ENCODE measurements at regions not wholly inside any gene's neighbourhood (a gene's known extent, or its start where the extent isn't known, plus 50 kb on each side); places are given as distances from the start of the nearest gene placed in this dataset.

GRCh38 chr9:26753971-26754370 lies 138.6 kb downstream of the CAAP1 start:
- Histone ChIP-seq H3K36me3 (ENCODE audit: control insufficient read depth in 2 of 2, insufficient read depth in 1 of 2, low read length in 2 of 2) (no peaks in the 10 kb centered on the region), H3K4me3 (ENCODE audit: low read depth, low read length) (no peak overlapping the region), H3K9me3 (ENCODE audit: control insufficient read depth, insufficient read depth, low read depth, low read length) (no peaks in the 10 kb centered on the region), H3K4me1 (ENCODE audit: control insufficient read depth, insufficient read depth, low read length) (no peaks in the 10 kb centered on the region), H3K27ac (ENCODE audit: extremely low read depth, low read depth, low read length) (no peak overlapping the region)
- TF ChIP-seq GFI1B (tag by site-specific recombination; IDR thresholded peaks at IDR 0.05) (no peak), MZF1 (tag by site-specific recombination; IDR thresholded peaks at IDR 0.05; ENCODE audit: borderline replicate concordance) (no peak), ZBTB20 (tag by site-specific recombination; IDR thresholded peaks at IDR 0.05) (no peak), IKZF3 (tag by site-specific recombination; IDR thresholded peaks at IDR 0.05) (no peak), ZNF391 (tag by site-specific recombination; IDR thresholded peaks at IDR 0.05; ENCODE audit: borderline replicate concordance, low read depth) (no peak), ZNF596 (tag by site-specific recombination; IDR thresholded peaks at IDR 0.05) (no peak), KLF16 (tag by site-specific recombination; IDR thresholded peaks at IDR 0.05) (no peak)
- CTCF ChIA-PET: interaction anchor here (0.7 to 1.0 kb wide), 2 partner anchors 64 to 102 kb away, joined by 3 to 5 read pairs; no protein-coding TSS in a partner anchor
- POLR2A ChIA-PET: no interaction called here

GRCh38 chr9:26750162-26750561 lies 142.4 kb downstream of the CAAP1 start:
- Histone ChIP-seq H3K27ac (ENCODE audit: extremely low read depth, low read depth, low read length) (no peak overlapping the region), H3K4me1 (ENCODE audit: control insufficient read depth, insufficient read depth, low read length) (no peaks in the 10 kb centered on the region), H3K9me3 (ENCODE audit: control insufficient read depth, insufficient read depth, low read depth, low read length) (no peaks in the 10 kb centered on the region), H3K36me3 (ENCODE audit: control insufficient read depth in 2 of 2, insufficient read depth in 1 of 2, low read length in 2 of 2) (no peaks in the 10 kb centered on the region), H3K4me3 (ENCODE audit: low read depth, low read length) (no peak overlapping the region)
- TF ChIP-seq KLF7 (tag by site-specific recombination; IDR thresholded peaks at IDR 0.05; ENCODE audit: borderline replicate concordance) (no peak), ZNF692 (tag by site-specific recombination; IDR thresholded peaks at IDR 0.05) (no peak), ZNF132 (tag by site-specific recombination; IDR thresholded peaks at IDR 0.05; ENCODE audit: borderline replicate concordance) (no peak), ZEB2 (tag by site-specific recombination; IDR thresholded peaks at IDR 0.05) (no peak), ZNF768 (tag by site-specific recombination; IDR thresholded peaks at IDR 0.05) (no peak), ZNF626 (tag by site-specific recombination; IDR thresholded peaks at IDR 0.05) (no peak), SCRT2 (tag by site-specific recombination; IDR thresholded peaks at IDR 0.05) (no peak), MEIS1 (CRISPR knock-in tag; IDR thresholded peaks at IDR 0.05; ENCODE audit: borderline replicate concordance) (no peak)
- POLR2A ChIA-PET: no interaction called here
- CTCF ChIA-PET: no interaction called here

DNA sequence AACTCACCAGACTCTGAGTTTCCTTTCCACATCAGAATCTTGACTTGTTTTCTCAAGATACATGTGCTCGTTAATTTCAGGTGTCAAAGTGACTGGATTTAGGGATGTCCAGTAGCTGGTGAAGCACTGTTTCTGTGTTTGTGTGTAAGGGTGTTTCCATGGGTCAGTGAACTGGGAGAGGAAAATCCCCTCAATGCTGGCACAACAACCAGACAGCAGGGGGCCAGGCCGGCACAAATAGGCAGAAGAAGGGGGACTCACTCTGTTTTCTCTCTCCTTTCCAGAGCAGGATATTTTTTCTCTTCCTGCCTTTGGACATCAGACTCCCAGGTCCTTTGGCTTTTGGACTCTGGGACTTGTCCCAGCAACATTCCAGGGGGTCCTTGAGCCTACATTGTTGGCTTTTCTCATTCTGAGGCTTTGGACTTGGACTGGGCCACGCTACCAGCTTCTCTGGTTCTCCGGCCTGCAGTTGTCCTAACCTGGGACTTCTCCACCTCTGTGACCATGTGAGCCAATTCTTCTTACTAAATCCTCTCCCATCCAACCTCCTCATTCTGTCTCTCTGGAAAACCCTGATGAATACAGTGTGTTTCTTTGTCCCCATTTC lies 144.0 kb downstream of the CAAP1 start:
- H3K36me3 ChIP-seq (ENCODE audit: control insufficient read depth in 2 of 2, insufficient read depth in 1 of 2, low read length in 2 of 2): no peaks in the 10 kb centered on the region
- CTCF ChIA-PET: interaction anchor here (1.0 kb wide), 1 partner anchor 108 kb away, joined by 4 read pairs; no protein-coding TSS in a partner anchor
- TF ChIP-seq ZNF768 (tag by site-specific recombination; IDR thresholded peaks at IDR 0.05) (no peak), ZBTB1 (tag by site-specific recombination; IDR thresholded peaks at IDR 0.05) (no peak), ZNF350 (tag by site-specific recombination; IDR thresholded peaks at IDR 0.05) (no peak), ZNF664 (tag by site-specific recombination; IDR thresholded peaks at IDR 0.05) (no peak), BCL11B (tag by site-specific recombination; IDR thresholded peaks at IDR 0.05; ENCODE audit: low read depth) (no peak), ZNF692 (tag by site-specific recombination; IDR thresholded peaks at IDR 0.05) (no peak), ZNF433 (tag by site-specific recombination; IDR thresholded peaks at IDR 0.05; ENCODE audit: low read depth) (no peak), SETDB1 (IDR thresholded peaks at IDR 0.05; ENCODE audit: insufficient read length, low read length) (no peak)
- TF ChIP-seq, protein P1, sequence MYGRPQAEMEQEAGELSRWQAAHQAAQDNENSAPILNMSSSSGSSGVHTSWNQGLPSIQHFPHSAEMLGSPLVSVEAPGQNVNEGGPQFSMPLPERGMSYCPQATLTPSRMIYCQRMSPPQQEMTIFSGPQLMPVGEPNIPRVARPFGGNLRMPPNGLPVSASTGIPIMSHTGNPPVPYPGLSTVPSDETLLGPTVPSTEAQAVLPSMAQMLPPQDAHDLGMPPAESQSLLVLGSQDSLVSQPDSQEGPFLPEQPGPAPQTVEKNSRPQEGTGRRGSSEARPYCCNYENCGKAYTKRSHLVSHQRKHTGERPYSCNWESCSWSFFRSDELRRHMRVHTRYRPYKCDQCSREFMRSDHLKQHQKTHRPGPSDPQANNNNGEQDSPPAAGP (tag by site-specific recombination; IDR thresholded peaks at IDR 0.05): no peak
- H3K27ac ChIP-seq (ENCODE audit: extremely low read depth, low read depth, low read length): no peak overlapping the region
- POLR2A ChIA-PET: no interaction called here
- H3K4me1 ChIP-seq (ENCODE audit: control insufficient read depth, insufficient read depth, low read length): no peaks in the 10 kb centered on the region
- no peak overlapping the region for H3K4me3 ChIP-seq (ENCODE audit: low read depth, low read length)
- H3K9me3 ChIP-seq (ENCODE audit: control insufficient read depth, insufficient read depth, low read depth, low read length): no peaks in the 10 kb centered on the region

Measured in HEK293 (cell line).